Panc1 (cell line): ENCODE measurements at regions not wholly inside any gene's neighbourhood (a gene's known extent, or its start where the extent isn't known, plus 50 kb on each side); places are given as distances from the start of the nearest gene placed in this dataset.

Source experiments
- ATAC-seq: fragments of 200-7000 bp; cut with Tn5 transposase; 2 replicates; pipeline ENCODE4 v1.9.1; 2020; ENCODE audit warnings: mild to moderate bottlenecking, moderate library complexity
- BruUV-seq: library from RNA; stranded (reverse); fragments of 400-500 nt; replicated peaks from 2 replicates; lab custom pipeline; 2021; lab: Mats Ljungman, UMichigan
- CTCF ChIA-PET: fragments of 300-600 bp; sonication (Branson Sonifier 250); formaldehyde crosslinking; loops from one replicate; lab custom pipeline; 2022; ENCODE audit warnings: antibody characterized with exemption; lab: Charles Lee
- POLR2A ChIA-PET: fragments of 300-600 bp; sonication (Branson Sonifier 250); formaldehyde crosslinking; loops from one replicate; lab custom pipeline; 2022; ENCODE audit warnings: antibody characterized with exemption; lab: Charles Lee
- DNase-seq: peaks from one replicate; pipeline ENCODE4 v3.0.0-alpha.2; 2010; ENCODE audit warnings: low read depth, low spot score
- H3K27ac ChIP-seq: 2 replicates; pipeline ENCODE4 v1.5.1; 2011; ENCODE audit warnings: mild to moderate bottlenecking, low read length, inconsistent platforms
- H3K27me3 ChIP-seq: fragments of 200-500 bp; sonication (Bioruptor generic); 2 replicates; pipeline ENCODE4 v1.6.0; 2014; ENCODE audit warnings: low read length, inconsistent platforms; ENCODE audit not compliant: control insufficient read depth, insufficient read depth
- H3K36me3 ChIP-seq: fragments of 200-500 bp; sonication (Bioruptor generic); 2 replicates; pipeline ENCODE4 v1.5.1; 2014; ENCODE audit warnings: inconsistent platforms, mild to moderate bottlenecking, low read length, moderate library complexity; ENCODE audit not compliant: control insufficient read depth, insufficient read depth
- H3K4me1 ChIP-seq: 2 replicates; pipeline ENCODE4 v1.5.1; 2011; ENCODE audit warnings: inconsistent platforms, mild to moderate bottlenecking, low read length, moderate library complexity; ENCODE audit not compliant: control insufficient read depth, insufficient read depth
- H3K4me3 ChIP-seq, 2 experiments: 2 replicates each; pipeline ENCODE4 v1.5.1; 2011 to 2012; ENCODE audit warnings: low read depth in 2 of 2, low read length in 2 of 2, mild to moderate bottlenecking in 2 of 2, inconsistent platforms in 1 of 2, moderate library complexity in 1 of 2
- H3K9me3 ChIP-seq: fragments of 200-500 bp; sonication (Bioruptor generic); 2 replicates; pipeline ENCODE4 v1.5.1; 2014; ENCODE audit warnings: low read depth, mild to moderate bottlenecking, inconsistent platforms, low read length, moderate library complexity; ENCODE audit not compliant: control insufficient read depth, insufficient read depth
- CTCF ChIP-seq: fragments of 450-650 bp; IDR thresholded peaks from 2 replicates; pipeline ENCODE4 v1.5.1; 2017; ENCODE audit warnings: mild to moderate bottlenecking
- POLR2AphosphoS5 ChIP-seq: IDR thresholded peaks from 2 replicates; pipeline ENCODE4 v1.6.1; 2012; ENCODE audit warnings: mild to moderate bottlenecking, low read depth, low read length, moderate library complexity
- SIN3A ChIP-seq: IDR thresholded peaks from 2 replicates; pipeline ENCODE4 v1.6.1; 2012; ENCODE audit warnings: low read depth, mild to moderate bottlenecking, low read length, moderate library complexity, borderline replicate concordance; ENCODE audit not compliant: insufficient read depth
- TCF7L2 ChIP-seq: IDR thresholded peaks from 2 replicates; pipeline ENCODE4 v1.6.1; 2011; ENCODE audit warnings: mild to moderate bottlenecking, low read depth, low read length, inconsistent platforms
- in situ Hi-C: cut with HindIII; loops from 2 replicates; pipeline ENCODE4 v1.10.0; 2016; ENCODE audit warnings: low sequenced_read_pairs, low pct_unique_long_range_greater_than_20kb
- intact Hi-C: fragments of 100-400 bp; cut with micrococcal nuclease; formaldehyde crosslinking; loops from one replicate; pipeline ENCODE4 v1.10.0; 2022; ENCODE audit not compliant: unreplicated experiment
- TF ChIP-seq, protein P1 (sequence below), 2 experiments: IDR thresholded peaks; 2 replicates each; pipeline ENCODE4 v1.6.1; 2011 to 2012; ENCODE audit warnings: low read depth in 2 of 2, control low read depth in 1 of 2, low read length in 1 of 2, mild to moderate bottlenecking in 1 of 2, moderate library complexity in 1 of 2; ENCODE audit not compliant: insufficient read depth in 1 of 2

DNA sequence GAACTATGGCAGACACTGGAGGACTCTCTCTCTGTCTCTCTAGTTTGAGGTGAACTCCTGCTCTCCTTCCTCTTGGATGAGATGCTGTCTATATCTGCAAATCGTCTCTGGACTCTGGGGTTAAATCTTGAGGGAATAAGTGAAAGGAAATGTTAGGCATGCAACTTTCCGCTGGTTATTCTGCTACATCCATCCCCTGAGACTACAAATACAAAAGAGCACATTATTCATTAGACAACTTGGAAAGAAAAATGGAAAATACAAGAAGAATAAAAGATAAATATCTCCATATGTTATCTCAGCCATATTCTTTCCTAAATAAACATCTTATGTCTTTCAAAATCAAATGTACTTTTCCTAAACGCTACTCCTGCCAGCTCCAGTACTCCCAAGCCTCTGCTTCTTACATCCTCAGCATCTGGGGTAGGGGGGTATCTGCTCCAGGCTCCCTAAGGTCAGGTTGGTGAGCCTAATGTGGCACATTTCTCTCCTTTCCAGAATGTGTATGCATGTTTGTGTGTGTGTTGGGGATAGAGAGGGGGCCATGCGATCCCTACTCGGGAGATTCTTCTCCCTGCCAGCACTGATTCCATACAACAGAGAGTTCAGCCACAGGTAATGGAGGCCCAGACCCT lies 102.9 kb upstream of the FSCB start:
- POLR2A ChIA-PET, result no interaction called here
- Histone ChIP-seq H3K4me3 (no peak overlapping the region), H3K9me3 (no peaks in the 10 kb centered on the region), H3K27ac (no peak overlapping the region), H3K27me3 (no peaks in the 10 kb centered on the region), H3K4me1 (no peaks in the 10 kb centered on the region), H3K36me3 (no peaks in the 10 kb centered on the region)
- no TSS peak for BruUV-seq
- DNase-seq (no peak), ATAC-seq (no peak)
- intact Hi-C loops, result no loop called here
- in situ Hi-C loops, result no loop called here
- TF ChIP-seq CTCF, result no peak
- CTCF ChIA-PET, result no interaction called here

- CTCF ChIA-PET, result no interaction called here
- no peak overlapping the region for H3K27ac ChIP-seq
- POLR2A ChIA-PET, result no interaction called here
- H3K4me1 ChIP-seq, result no peaks in the 10 kb centered on the region
- no peak for ATAC-seq
- intact Hi-C loops (no loop called here), in situ Hi-C loops (no loop called here)
- no peaks in the 10 kb centered on the region for H3K9me3 ChIP-seq
- no peak for TF ChIP-seq SIN3A
- no peak for TF ChIP-seq CTCF
- TF ChIP-seq, protein P1, sequence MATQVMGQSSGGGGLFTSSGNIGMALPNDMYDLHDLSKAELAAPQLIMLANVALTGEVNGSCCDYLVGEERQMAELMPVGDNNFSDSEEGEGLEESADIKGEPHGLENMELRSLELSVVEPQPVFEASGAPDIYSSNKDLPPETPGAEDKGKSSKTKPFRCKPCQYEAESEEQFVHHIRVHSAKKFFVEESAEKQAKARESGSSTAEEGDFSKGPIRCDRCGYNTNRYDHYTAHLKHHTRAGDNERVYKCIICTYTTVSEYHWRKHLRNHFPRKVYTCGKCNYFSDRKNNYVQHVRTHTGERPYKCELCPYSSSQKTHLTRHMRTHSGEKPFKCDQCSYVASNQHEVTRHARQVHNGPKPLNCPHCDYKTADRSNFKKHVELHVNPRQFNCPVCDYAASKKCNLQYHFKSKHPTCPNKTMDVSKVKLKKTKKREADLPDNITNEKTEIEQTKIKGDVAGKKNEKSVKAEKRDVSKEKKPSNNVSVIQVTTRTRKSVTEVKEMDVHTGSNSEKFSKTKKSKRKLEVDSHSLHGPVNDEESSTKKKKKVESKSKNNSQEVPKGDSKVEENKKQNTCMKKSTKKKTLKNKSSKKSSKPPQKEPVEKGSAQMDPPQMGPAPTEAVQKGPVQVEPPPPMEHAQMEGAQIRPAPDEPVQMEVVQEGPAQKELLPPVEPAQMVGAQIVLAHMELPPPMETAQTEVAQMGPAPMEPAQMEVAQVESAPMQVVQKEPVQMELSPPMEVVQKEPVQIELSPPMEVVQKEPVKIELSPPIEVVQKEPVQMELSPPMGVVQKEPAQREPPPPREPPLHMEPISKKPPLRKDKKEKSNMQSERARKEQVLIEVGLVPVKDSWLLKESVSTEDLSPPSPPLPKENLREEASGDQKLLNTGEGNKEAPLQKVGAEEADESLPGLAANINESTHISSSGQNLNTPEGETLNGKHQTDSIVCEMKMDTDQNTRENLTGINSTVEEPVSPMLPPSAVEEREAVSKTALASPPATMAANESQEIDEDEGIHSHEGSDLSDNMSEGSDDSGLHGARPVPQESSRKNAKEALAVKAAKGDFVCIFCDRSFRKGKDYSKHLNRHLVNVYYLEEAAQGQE (IDR thresholded peaks at IDR 0.05; ENCODE audit: insufficient read depth in 1 of 2, low read depth in 2 of 2, low read length in 1 of 2), result no peak
- no peak for TF ChIP-seq TCF7L2
- TF ChIP-seq POLR2AphosphoS5, result no peak
- no peak for DNase-seq
- H3K36me3 ChIP-seq, result no peaks in the 10 kb centered on the region
- H3K4me3 ChIP-seq, result no peak overlapping the region
- H3K27me3 ChIP-seq, result no peaks in the 10 kb centered on the region
- no TSS peak for BruUV-seq
Observed at GRCh38 chr14:44609201-44609600, 102.1 kb upstream of the FSCB start.
